Hepatic stellate cell (primary cell): ENCODE measurements at regions not wholly inside any gene's neighbourhood (a gene's known extent, or its start where the extent isn't known, plus 50 kb on each side); places are given as distances from the start of the nearest gene placed in this dataset.

Source experiments
- DNase-seq: peaks from one replicate; pipeline ENCODE4 v3.0.0; 2011; ENCODE audit warnings: low spot score

DNA sequence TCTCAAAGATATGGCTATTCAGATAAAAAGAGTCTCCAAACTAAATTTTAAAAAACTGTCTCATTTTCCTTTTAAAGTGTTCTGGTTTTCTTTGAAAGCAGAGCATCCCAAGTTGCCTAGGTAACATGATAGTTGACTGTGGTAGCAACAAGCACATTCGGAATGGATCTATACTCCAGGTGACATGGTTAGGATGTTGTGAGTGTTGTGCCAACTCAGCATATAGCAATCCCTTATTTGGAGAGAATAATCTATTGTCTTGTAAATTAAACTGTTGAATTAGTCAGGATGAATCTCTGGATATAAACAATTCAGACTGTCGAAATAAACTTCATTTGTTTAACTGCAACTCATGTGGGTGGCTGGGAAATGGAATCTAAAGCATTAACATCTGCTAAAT lies 418.6 kb downstream of the TUSC7 start:
- no peak for DNase-seq

DNA sequence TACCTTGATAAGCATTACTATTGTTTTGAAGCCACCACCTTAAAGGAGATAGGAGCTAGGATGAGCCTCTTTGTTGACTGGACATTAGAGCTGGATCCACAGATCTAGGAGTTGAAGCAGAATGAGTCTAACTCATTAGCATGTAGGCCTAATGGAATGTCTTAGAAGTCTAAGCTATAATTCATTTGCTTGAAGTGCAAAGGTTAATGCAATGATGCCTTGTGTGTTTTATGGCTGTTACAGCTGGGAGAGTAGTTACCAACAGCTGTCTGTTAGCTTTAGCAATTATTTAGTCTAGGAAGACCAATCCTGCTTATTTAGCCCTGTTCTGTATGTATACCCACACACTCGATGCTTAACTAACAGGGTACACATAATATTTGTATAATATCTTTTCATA lies 419.3 kb downstream of the TUSC7 start:
- DNase-seq = no peak

DNA sequence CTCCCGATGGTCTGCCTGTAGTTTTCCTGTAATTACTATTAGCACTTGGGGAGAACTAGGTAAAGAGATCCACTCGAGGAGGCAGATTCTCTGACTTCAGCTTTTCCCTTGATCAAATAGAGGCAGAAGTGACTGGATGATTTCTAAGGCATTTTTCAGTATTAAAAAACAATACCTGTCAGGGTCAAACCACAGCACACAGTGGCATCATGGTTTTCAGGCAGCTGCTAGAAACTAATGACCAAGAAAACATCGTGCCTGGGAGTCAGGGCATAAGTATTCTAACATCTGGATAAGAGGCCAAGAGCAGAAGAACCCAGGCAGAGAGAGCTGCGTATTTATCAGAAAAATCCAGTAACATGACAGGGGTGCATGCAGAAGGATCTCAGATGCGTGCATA lies 419.9 kb downstream of the TUSC7 start:
- no peak for DNase-seq

DNA sequence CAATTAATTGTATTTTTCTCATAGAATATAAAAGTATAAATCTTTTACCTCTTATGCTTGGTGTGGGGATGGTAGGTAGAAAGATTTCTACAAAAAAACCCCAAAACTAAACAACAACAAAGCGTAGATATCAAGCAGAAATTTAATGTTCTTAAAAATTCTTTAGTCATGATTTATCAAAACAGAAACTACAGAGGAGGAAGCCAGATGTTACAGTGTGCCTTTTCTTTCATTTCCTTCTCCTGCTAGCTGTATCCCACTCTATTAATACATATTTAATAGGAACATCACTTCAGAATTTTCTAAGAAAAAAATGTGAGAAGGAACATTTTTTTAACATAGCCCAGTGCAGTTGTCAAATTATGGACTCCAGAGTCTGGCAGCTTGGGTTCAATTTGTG lies 420.6 kb downstream of the TUSC7 start:
- DNase-seq = no peak

DNA sequence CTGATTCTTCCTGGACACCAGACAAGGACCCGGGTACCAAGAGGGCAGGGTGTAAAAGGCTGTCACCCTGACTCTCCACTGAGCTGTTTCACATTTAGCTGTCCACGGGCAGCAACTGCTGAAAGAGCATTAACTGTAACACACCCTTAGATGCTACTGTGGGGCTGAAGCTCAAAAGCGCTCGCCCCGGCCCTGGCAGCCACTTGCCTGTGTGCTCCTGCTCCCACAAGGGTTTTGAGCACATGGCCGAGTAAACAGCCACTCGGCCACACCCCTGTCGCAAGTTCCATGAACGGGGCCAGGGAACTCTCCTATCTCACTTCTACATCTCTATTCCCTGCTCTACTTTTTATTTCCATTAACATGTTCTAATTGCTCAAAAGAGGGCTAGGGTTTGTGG lies 421.7 kb downstream of the TUSC7 start:
- no peak for DNase-seq

DNA sequence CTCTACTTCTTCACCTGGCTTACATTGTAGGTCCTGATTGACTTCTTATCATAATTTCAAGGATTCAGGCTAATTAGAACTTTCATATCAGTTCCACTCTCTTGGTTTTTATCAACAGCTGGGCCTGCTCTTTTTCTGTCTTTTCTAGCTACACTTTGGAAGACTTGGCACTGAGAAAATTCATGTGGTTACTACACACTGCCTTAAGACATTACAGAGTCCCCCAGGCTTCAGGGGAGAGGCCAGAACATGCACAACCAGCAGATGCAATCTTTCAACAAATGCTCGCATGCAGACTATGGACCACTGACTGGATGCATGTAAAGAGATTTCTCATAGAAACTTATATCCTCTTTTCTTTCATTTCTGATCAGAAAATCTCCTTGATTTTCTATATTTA lies 423.5 kb downstream of the TUSC7 start:
- no peak for DNase-seq

DNA sequence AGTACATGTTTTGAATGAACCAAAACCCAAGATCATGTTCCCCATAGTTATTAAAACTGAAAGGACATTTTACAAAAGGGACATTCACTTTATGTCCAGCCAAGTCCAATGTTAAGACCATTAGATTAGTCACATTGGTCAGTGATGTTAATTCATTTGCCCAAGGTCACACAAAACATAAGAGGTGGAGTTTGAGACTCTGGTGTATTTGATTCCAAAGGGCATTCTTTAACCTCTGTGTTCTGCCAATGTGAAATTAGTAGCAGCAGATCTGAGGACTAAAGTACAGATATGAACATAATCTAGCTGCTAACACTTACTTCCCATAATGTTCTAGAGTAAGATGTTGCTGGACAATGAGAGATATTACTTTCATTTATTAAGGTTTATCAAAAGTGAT lies 425.6 kb downstream of the TUSC7 start:
- DNase-seq = no peak

DNA sequence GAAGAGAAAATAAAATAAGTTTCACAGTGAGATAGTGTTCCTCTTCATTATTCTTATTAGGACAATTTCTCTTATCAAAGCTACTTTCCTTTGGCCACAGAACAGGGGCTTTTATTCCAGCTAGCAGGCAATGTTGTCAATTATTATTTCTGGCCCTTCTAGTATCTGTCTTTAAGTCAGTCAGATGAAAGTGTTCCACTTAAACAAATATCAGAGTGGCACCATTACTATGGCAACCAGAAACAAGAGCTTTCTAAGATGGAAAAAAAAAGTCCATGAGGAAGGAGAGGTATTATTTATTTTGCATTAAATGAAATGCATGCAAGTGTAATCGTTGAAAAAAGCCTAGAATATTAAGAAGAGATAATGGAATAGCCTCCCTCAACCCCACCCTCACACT lies 426.4 kb downstream of the TUSC7 start:
- no peak for DNase-seq

DNA sequence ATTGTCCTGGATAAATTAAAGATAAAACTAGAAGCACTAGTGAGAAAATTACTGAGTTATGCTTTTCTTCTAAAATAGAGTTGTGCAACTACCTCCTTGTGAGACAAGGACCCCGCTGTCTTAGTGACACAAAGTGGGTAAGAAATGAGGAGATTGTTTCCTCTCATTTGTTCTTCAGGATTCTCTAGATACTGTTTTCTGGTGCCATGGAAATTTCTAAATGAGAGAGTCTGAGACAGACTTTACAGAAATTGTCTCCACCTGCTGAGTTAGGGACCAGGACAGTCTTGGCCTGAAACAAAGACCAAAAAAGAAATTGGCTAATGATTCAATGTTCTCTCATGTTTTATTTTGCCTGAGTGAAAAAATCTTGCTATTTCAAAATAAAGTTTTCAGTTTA lies 427.5 kb downstream of the TUSC7 start:
- no peak for DNase-seq

DNA sequence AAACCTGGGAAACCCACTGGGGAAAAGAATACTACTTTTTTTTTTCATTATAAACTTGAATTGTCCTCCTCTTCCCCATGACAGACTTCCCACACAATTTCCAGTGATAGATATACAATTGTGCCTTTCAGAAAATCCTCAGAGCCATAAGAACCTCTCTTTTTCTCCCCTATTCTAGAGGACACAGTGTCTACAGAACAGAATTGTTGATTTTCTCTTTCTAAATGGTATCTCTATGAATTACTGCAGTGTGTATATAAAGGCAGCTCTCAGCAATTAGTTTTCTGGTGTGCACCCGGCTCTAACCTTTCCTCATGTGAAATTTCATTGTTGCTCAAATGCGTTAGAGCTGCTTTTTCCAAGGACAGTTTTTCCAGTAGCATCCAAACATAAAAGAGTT lies 430.1 kb downstream of the TUSC7 start:
- DNase-seq = no peak

DNA sequence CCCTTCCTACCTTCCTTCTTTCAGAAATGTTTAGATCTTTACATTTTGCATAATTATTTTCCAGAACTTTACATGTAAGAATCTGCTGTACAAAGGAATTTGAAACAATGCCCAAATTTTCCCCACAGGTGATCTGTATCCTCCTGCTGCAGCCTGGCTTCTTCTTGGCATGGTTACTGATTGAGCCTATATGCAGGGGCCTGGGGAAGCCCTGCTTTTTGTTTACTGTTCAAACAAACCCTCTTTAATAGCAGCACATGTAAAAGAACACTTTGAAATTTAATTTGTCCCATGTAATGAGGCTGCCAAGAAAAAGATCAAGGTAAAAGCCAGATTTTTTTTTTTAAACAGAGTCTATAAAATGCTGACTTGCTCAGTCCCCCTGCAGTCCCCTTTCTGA lies 432.2 kb downstream of the TUSC7 start:
- no peak for DNase-seq

DNA sequence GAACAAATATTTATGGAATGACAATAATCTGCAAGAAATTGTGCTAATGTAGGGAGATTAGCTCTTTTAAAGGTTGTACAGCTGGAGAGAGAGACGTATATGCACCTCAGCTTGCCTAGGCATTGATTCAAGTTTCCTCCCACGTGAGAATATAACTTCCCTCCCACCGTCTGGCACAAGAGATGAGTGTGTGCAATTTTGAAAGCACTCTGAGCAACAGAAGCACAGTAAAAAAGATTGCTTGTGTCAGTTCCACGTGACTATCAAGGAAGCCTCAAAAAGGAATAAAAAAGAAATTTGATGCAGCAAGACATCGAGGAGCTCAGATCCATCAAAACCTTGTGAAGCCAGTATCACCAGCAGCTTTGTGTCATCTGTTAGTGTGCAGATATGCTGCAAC lies 435.3 kb downstream of the TUSC7 start:
- no peak for DNase-seq

DNA sequence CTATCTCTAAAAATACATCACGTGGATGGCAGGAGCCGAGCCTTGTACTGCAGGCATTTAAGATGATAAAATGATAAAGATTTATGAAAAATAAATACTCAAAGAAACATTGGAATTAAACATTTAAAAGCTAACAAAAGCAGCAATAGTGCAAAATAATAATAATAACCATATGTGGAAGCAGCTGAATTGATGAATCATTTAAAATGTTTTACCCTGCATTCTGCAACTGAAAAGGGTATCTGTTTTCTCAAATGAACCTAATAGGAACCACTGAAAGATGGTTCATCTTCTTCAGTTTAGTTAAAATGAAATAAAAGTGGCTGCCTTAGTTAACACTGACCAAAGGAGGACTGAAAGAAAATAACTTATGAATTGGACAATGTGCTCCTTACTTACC lies 436.1 kb downstream of the TUSC7 start:
- no peak for DNase-seq

DNA sequence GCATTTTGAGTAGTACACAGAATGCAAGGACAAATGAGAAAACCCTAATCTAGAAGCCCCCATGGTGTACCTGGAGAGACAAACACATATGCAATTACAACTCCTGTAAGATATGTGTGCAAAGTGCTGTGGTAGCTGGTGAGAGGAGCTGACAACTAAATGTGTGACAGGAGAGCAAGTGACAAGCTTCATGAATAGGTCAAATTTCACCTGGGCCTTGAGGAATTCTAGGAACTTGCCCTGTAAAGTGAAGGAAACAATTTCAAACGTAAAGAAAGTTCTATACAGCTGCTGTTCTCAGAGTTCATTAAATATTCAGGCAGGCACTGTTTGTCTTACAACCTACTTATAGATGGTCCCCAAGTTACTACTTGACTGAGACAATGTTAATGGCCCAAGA lies 437.0 kb downstream of the TUSC7 start:
- no peak for DNase-seq

DNA sequence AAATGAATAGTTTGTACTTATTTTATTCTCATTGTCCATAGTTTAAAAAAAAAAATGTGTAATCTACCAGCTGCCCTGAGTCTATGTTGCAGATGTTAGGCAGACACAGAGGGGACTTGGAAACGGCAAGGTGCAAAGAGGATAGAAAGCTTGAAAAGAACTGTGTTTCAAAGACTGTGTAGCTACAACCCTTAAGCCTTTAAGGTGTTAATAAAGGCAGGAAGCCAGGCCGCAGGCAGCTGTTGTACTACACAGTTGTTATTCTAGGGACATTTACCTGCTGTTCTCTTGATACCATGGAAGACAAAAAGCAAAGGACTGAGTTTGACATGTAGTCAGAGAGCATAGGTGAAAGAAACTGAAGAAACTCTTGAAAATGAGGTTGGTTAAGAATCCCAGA lies 440.0 kb downstream of the TUSC7 start:
- DNase-seq = no peak

DNA sequence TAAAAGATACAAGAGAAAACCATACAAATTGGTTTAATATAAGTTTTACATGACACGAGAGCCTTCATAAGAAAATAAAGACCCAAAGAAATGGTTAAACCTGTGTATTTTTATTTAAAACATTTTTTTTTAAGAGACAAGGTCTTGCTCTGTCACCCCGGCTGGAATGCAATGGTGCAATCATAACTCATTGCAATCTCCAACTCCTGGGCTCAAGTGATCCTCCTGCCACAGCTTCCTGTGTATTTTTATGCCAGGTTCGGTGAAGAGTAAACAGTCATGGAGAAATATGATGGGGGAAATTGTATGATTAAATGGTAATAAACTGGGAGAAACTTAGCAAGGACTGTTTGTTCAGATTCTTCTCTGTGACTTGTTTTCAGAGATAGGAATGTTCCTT lies 441.0 kb downstream of the TUSC7 start:
- DNase-seq = no peak

DNA sequence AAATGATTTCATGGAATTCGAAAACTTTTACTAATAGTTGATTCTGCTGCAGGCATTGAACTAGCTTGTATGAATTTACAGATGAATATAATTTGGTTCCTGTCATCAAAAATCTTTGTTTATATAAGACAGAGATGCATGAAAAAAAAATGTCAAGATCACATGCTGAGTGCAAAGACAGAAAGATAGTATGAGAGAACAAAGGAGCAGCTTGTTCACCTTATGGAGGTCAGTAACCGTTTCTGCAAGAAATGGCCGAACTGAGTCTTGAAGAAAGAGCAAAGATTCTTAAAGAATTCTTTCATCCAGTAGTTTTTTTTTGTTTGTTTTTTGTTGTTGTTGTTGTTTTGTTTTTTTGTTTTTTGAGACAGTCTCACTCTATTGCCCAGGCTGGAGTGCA lies 450.6 kb downstream of the TUSC7 start:
- no peak for DNase-seq

DNA sequence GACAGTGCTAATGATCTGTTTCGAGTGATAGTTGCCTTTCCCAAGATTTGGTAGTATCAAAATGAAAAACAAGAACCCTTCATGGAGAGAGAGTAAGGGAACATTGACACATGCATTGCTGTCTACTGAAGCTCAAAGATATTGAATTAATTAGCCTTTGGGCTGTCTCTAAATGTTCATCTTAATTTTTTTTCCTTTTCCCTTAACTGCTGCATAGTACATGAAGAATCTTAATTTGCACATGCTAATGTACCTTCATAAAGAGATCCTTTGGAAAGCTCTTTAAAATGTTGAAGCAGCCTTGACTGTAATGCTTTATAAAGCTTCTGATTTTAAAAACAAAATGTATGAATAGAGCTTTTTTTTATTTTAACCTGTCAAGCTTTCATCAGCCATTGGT lies 452.2 kb downstream of the TUSC7 start:
- no peak for DNase-seq

DNA sequence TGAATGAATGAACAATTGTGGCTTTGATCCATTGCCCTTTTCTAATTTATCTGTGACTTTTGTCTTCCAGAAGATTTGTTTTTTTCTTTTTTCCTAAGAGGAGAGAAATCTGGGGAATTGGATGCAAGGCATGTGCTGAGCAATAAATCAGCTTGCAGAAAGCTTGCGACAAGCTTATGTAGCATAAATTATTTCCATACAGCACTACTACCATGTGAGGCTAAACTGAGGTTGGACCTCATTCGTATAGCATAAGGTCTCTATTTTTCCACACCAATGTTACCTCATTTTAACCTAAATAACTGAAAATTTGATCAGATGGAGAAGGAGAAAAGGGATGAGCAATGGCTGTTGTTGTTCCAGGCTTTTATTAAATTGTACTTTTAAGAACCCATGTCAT lies 455.6 kb downstream of the TUSC7 start:
- DNase-seq = no peak

DNA sequence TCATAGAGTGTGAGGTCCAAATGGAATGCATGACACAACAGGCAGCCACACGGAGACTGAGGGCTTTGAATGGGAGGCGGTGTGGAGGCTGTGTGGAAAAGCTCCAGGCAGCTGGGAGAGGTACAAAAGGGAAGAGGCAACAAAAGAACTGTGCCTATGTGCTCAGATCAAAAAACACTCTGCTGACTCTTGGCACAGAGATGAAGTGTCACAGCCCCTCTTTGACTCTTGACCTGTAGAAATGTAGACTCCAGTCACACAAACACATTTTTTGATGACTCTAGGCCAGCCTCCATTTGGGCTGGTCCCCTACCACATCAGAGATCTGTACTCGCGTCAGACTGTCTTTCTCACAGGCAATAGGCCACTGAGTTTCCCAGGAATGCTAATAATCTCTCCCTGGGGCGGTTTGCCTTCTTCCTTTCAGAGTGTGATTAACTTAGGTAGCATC lies 456.0 kb downstream of the TUSC7 start:
- DNase-seq = peak; percentile 17

DNA sequence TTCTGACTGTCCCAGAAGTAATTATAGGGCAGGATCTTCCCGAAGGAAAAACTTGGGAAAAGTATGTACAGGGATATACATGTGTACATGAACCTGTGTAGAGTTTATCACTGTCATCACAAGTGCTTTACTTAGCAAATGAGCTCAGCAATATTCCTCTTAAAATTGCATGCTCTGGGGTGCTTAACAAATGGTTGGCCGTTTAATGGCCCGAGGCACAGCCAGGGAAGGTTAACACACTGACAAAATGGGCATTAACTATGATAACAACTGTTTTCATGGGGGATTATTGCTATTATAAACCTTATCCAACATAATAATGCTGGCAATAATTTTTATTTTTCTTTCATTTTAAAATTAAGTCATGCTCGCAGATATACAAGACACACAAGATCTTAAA lies 459.3 kb downstream of the TUSC7 start:
- no peak for DNase-seq

DNA sequence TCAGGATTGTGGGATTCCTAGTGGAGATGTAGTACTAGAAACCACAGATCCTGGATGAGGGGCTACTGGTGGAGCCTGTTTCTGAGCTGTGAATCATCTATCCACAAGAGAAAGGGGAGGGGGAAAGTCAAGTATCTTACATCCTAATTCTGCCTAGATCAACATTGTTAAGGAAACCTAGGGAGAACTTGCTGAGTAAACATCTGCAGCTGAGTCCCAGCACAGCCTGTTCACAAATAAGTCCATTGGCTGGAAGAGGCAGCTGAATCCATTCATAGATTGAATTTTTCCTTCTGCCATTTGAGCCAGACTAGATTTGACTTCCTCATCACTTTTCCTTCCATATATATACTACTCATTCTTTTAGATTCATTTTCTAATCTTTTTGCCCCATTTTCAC lies 460.5 kb downstream of the TUSC7 start:
- DNase-seq = no peak

DNA sequence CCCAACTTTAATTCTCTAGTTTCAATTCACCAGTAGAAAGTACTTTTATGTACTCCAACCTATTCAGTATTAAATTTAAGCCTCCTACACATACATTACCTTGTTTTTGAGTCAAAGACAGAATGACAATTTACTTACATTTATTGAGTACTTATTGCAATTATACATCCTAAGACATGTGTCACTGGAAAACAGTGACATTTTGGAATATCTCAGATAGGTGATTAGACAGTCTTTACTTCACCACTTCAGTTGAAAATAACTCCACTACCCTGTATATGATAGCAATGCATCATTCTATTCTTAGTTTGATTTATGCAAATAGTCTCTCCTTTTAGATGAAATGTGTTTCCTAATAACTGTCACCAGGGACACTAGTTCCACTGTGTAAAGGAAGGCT lies 461.5 kb downstream of the TUSC7 start:
- no peak for DNase-seq

DNA sequence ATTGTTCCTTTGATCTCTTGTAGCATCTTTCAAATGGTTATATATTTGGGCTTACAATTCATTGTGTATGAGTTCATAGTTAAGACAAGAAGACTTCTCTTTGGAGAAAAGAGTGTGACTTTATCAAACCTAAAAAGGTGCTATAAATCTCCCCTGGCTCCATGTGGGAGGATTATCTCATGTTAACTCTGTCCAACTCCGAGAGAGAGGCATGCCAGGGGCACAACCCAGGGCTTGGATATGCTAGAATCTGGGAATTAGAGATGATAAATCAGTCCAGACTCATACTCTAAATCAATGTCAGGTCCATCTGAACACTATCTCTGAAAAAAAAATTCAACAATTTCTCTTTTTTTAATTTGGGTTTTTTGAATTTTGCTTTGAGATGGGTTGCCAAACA lies 462.8 kb downstream of the TUSC7 start:
- DNase-seq = no peak

DNA sequence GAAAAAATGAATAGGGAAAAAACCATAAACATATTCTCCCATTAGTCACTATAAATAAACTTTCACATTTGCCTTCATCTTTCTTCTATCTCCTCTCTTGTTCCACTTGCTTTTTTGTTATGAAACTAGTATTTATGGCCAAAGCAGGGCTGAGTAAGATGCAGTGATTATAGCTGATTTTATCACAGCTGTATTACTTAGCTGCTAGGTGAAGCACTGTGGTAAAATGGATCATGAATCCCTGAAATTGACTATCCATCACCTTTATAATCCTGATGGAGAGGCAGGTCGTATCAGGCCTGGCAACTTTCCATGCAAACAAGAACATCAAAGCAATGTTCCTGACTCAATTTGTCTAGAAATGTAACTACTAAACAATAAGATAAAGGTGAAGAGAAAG lies 471.6 kb downstream of the TUSC7 start:
- no peak for DNase-seq
